IMR-90 (cell line): ENCODE measurements at regions not wholly inside any gene's neighbourhood (a gene's known extent, or its start where the extent isn't known, plus 50 kb on each side); places are given as distances from the start of the nearest gene placed in this dataset.

Source experiments
- ATAC-seq: fragments of 200-7000 bp; cut with Tn5 transposase; 2 replicates; pipeline ENCODE4 v1.9.1; 2020; ENCODE audit warnings: low read depth, mild to moderate bottlenecking, moderate library complexity
- BruUV-seq: library from RNA; stranded (reverse); fragments of 400-500 nt; replicated peaks from 2 replicates; lab custom pipeline; 2021; lab: Mats Ljungman, UMichigan
- CTCF ChIA-PET: fragments of 300-600 bp; formaldehyde crosslinking; extraction: SDS; loops from one replicate; lab custom pipeline; 2021; ENCODE audit warnings: antibody characterized with exemption; lab: Yijun Ruan, JAX
- POLR2A ChIA-PET: fragments of 300-600 bp; sonication (Branson Sonifier 250); formaldehyde crosslinking; loops from one replicate; lab custom pipeline; 2022; ENCODE audit warnings: antibody characterized with exemption; ENCODE audit not compliant: unreplicated experiment; lab: Charles Lee
- DNase-seq: peaks from one replicate; pipeline ENCODE4 v3.0.0; 2013
- H2AFZ ChIP-seq: replicated peaks from 2 replicates; pipeline ENCODE3; 2013; ENCODE audit warnings: low read length, mild to moderate bottlenecking; ENCODE audit not compliant: poor library complexity
- H2AK5ac ChIP-seq: 2 replicates; pipeline ENCODE4 v1.6.1; 2013; ENCODE audit warnings: low read depth, low read length, inconsistent platforms
- H2AK9ac ChIP-seq: replicated peaks from 2 replicates; pipeline ENCODE3; 2013; ENCODE audit warnings: mild to moderate bottlenecking, low read depth, low read length, moderate library complexity; ENCODE audit not compliant: poor library complexity
- H2BK120ac ChIP-seq: 2 replicates; pipeline ENCODE4 v1.6.1; 2013; ENCODE audit warnings: low read depth, low read length, inconsistent platforms
- H2BK15ac ChIP-seq: 3 replicates; pipeline ENCODE4 v1.6.1; 2013; ENCODE audit warnings: low read depth, low read length, inconsistent platforms
- H2BK20ac ChIP-seq: 2 replicates; pipeline ENCODE4 v1.6.1; 2013; ENCODE audit warnings: low read depth, mild to moderate bottlenecking, inconsistent platforms, low read length, moderate library complexity
- H2BK5ac ChIP-seq: 2 replicates; pipeline ENCODE4 v1.6.1; 2013; ENCODE audit warnings: mild to moderate bottlenecking, low read depth, low read length, inconsistent platforms; ENCODE audit not compliant: poor library complexity, severe bottlenecking
- H3K14ac ChIP-seq: replicated peaks from 2 replicates; pipeline ENCODE4 v1.6.1; 2013; ENCODE audit warnings: low read depth, low read length, inconsistent platforms
- H3K18ac ChIP-seq: 2 replicates; pipeline ENCODE4 v1.6.1; 2013; ENCODE audit warnings: low read depth, low read length, control low read depth
- H3K23ac ChIP-seq: 2 replicates; pipeline ENCODE4 v1.6.1; 2013; ENCODE audit warnings: low read depth, low read length, inconsistent platforms
- H3K27ac ChIP-seq: 2 replicates; pipeline ENCODE4 v1.5.1; 2013; ENCODE audit warnings: mild to moderate bottlenecking, control low read depth, low read length; ENCODE audit not compliant: insufficient read depth
- H3K27me3 ChIP-seq: 2 replicates; pipeline ENCODE4 v1.6.1; 2013; ENCODE audit warnings: low read length; ENCODE audit not compliant: control insufficient read depth, insufficient read depth
- H3K36me3 ChIP-seq: 2 replicates; pipeline ENCODE4 v1.6.1; 2013; ENCODE audit warnings: low read length, mixed read lengths; ENCODE audit not compliant: control insufficient read depth, insufficient read depth
- H3K4ac ChIP-seq: 2 replicates; pipeline ENCODE4 v1.6.1; 2013; ENCODE audit warnings: low read depth, low read length, inconsistent platforms
- H3K4me1 ChIP-seq: 2 replicates; pipeline ENCODE4 v1.6.1; 2013; ENCODE audit warnings: low read length, mixed read lengths; ENCODE audit not compliant: control insufficient read depth, insufficient read depth
- H3K4me2 ChIP-seq: 2 replicates; pipeline ENCODE4 v1.6.1; 2013; ENCODE audit warnings: low read depth, mild to moderate bottlenecking, control low read depth, low read length, moderate library complexity
- H3K4me3 ChIP-seq: 2 replicates; pipeline ENCODE4 v1.5.1; 2013; ENCODE audit warnings: low read depth, mild to moderate bottlenecking, control low read depth, low read length, moderate library complexity; ENCODE audit not compliant: insufficient read depth
- H3K56ac ChIP-seq: 2 replicates; pipeline ENCODE4 v1.6.1; 2013; ENCODE audit warnings: low read length, inconsistent platforms; ENCODE audit not compliant: insufficient read depth; ENCODE audit errors: extremely low read depth
- H3K79me1 ChIP-seq, 2 experiments: 2 replicates each; pipeline ENCODE4 v1.6.1; 2013; ENCODE audit warnings: low read length in 2 of 2, inconsistent platforms in 1 of 2, low read depth in 1 of 2
- H3K9ac ChIP-seq: 2 replicates; pipeline ENCODE4 v1.6.1; 2013; ENCODE audit warnings: low read depth, low read length, control low read depth
- H3K9me1 ChIP-seq: 2 replicates; pipeline ENCODE4 v1.6.1; 2013; ENCODE audit warnings: low read length, inconsistent platforms; ENCODE audit not compliant: insufficient read depth
- H3K9me3 ChIP-seq: 2 replicates; pipeline ENCODE4 v1.6.1; 2013; ENCODE audit warnings: low read length; ENCODE audit not compliant: control insufficient read depth, insufficient read depth
- H4K20me1 ChIP-seq: 2 replicates; pipeline ENCODE4 v1.6.1; 2013; ENCODE audit warnings: low read length, inconsistent platforms; ENCODE audit not compliant: insufficient read depth
- H4K5ac ChIP-seq: 2 replicates; pipeline ENCODE4 v1.6.1; 2013; ENCODE audit warnings: mild to moderate bottlenecking, low read depth, low read length, control low read depth
- H4K8ac ChIP-seq, 2 experiments: 2 replicates each; pipeline ENCODE4 v1.6.1; 2013; ENCODE audit warnings: low read depth in 2 of 2, low read length in 2 of 2, control low read depth in 1 of 2, inconsistent platforms in 1 of 2
- H4K91ac ChIP-seq: 2 replicates; pipeline ENCODE4 v1.6.1; 2013; ENCODE audit warnings: low read depth, low read length, inconsistent platforms; ENCODE audit not compliant: insufficient read depth
- CHD1 ChIP-seq: IDR thresholded peaks from 2 replicates; pipeline ENCODE4 v1.6.1; 2012; ENCODE audit warnings: low read depth, low read length, improper control_type of control experiment
- WGBS, 2 experiments: methylation state at CpG; one replicate each; pipeline versions ENCODE4 v1.1.5 to v1.1.7; 2013; ENCODE audit warnings: missing lambda C conversion rate in 2 of 2; ENCODE audit not compliant: insufficient read length in 1 of 2; ENCODE audit errors: extremely low coverage in 2 of 2; 5-methylcytosine and 5-hydroxymethylcytosine counted together
- dilution Hi-C: fragments of 300-500 bp; cut with HindIII; formaldehyde crosslinking; loops from one replicate; pipeline ENCODE4 v1.14.3; 2018; ENCODE audit warnings: low sequenced_read_pairs; ENCODE audit not compliant: unreplicated experiment
- in situ Hi-C: fragments of 300-500 bp; cut with MboI; formaldehyde crosslinking; loops from 3 replicates; pipeline ENCODE4 v1.14.3; 2019; ENCODE audit warnings: low sequenced_read_pairs, inconsistent platforms, mixed read lengths
- intact Hi-C: fragments of 100-400 bp; cut with micrococcal nuclease; formaldehyde crosslinking; loops from 2 replicates; pipeline ENCODE4 v1.10.0; 2022

- Histone ChIP-seq H3K9ac (no peak overlapping the region), H3K36me3 (no peaks in the 10 kb centered on the region), H3K27me3 (no peaks in the 10 kb centered on the region), H2BK15ac (no peak overlapping the region), H3K9me1 (no peaks in the 10 kb centered on the region), H4K8ac (no peak overlapping the region), H2AK5ac (no peak overlapping the region), H3K9me3 (no peaks in the 10 kb centered on the region), H3K56ac (no peak overlapping the region), H3K18ac (no peak overlapping the region), H3K4me3 (no peak overlapping the region), H2BK20ac (no peak overlapping the region), H3K23ac (no peak overlapping the region), H3K14ac (no peak overlapping the region), H2AK9ac (no peak overlapping the region), H3K27ac (no peak overlapping the region), H2BK120ac (no peak overlapping the region), H4K5ac (no peak overlapping the region), H4K20me1 (no peaks in the 10 kb centered on the region), H3K4me2 (no peak overlapping the region), H4K91ac (no peak overlapping the region), H3K4me1 (no peaks in the 10 kb centered on the region), H2AFZ (no peak overlapping the region), H3K79me1 (no peaks in the 10 kb centered on the region), H3K4ac (no peak overlapping the region), H2BK5ac (no peak overlapping the region)
- ChIA-PET POLR2A (no interaction called here), CTCF (interaction anchor here (0.8 kb wide), 1 partner anchor 13 kb away, joined by 3 read pairs; no protein-coding TSS in a partner anchor)
- TF ChIP-seq CHD1 = no peak
- in situ Hi-C loops = no loop called here
- intact Hi-C loops = no loop called here
- WGBS, 2 experiments = no CpG with 5 or more reads among the region's 1 CpG
- dilution Hi-C loops = no loop called here
- no peak for ATAC-seq
- BruUV-seq = no TSS peak
- DNase-seq = no peak
Measured at GRCh38 chr4:124290678-124291077, 421.9 kb downstream of the ANKRD50 start.
